Upper lobe of right lung (tissue), 1 donor: ENCODE measurements at regions not wholly inside any gene's neighbourhood (a gene's known extent, or its start where the extent isn't known, plus 50 kb on each side); places are given as distances from the start of the nearest gene placed in this dataset.

Experiments used
- ATAC-seq: fragments of 200-7000 bp; cut with Tn5 transposase; one replicate; pipeline ENCODE4 v1.9.1; 2020; ENCODE audit warnings: mild to moderate bottlenecking, moderate library complexity
- DNase-seq: peaks from one replicate; pipeline ENCODE4 v3.0.0-alpha.2; 2020
- H3K27ac ChIP-seq: fragments of 200-600 bp; one replicate; pipeline ENCODE4 v1.8.0; 2022
- H3K27me3 ChIP-seq: fragments of 200-600 bp; one replicate; pipeline ENCODE4 v1.8.0; 2022; ENCODE audit warnings: mild to moderate bottlenecking
- H3K36me3 ChIP-seq: fragments of 200-600 bp; one replicate; pipeline ENCODE4 v1.8.0; 2022
- H3K4me1 ChIP-seq: fragments of 200-600 bp; one replicate; pipeline ENCODE4 v1.8.0; 2022
- H3K4me3 ChIP-seq: fragments of 200-600 bp; one replicate; pipeline ENCODE4 v1.8.0; 2022; ENCODE audit warnings: mild to moderate bottlenecking
- H3K9me3 ChIP-seq: fragments of 200-600 bp; one replicate; pipeline ENCODE4 v1.8.0; 2022
- CTCF ChIP-seq: fragments of 200-600 bp; IDR thresholded peaks from one replicate; pipeline ENCODE4 v1.8.0; 2022; ENCODE audit warnings: antibody characterized with exemption
- intact Hi-C: fragments of 100-400 bp; cut with DNase I; formaldehyde crosslinking; loops from one replicate; pipeline ENCODE4 v1.11.0; 2022
- donor health status: DM: no; HTN: yes; CAD: no; lungs with severe emphysema.

- Histone ChIP-seq H3K27ac (no peak overlapping the region), H3K4me1 (no peaks in the 10 kb centered on the region), H3K9me3 (no peaks in the 10 kb centered on the region), H3K4me3 (no peak overlapping the region), H3K27me3 (no peaks in the 10 kb centered on the region), H3K36me3 (no peaks in the 10 kb centered on the region)
- no peak for TF ChIP-seq CTCF
- ATAC-seq, result no peak
- DNase-seq, result no peak
- intact Hi-C loops, result no loop called here
Measured at GRCh38 chr9:118630079-118630478, 739.2 kb downstream of the BRINP1 start.

- H3K27ac ChIP-seq, result no peak overlapping the region
- TF ChIP-seq CTCF, result no peak
- no peaks in the 10 kb centered on the region for H3K27me3 ChIP-seq
- ATAC-seq, result no peak
- no peak overlapping the region for H3K4me3 ChIP-seq
- H3K9me3 ChIP-seq, result no peaks in the 10 kb centered on the region
- no peaks in the 10 kb centered on the region for H3K4me1 ChIP-seq
- H3K36me3 ChIP-seq, result no peaks in the 10 kb centered on the region
- DNase-seq, result no peak
- intact Hi-C loops, result no loop called here
Measured at GRCh38 chr9:118630931-118631595, 738.2 kb downstream of the BRINP1 start.

- no peaks in the 10 kb centered on the region for H3K27me3 ChIP-seq
- no peak for DNase-seq
- no peak for ATAC-seq
- H3K9me3 ChIP-seq, result no peaks in the 10 kb centered on the region
- H3K27ac ChIP-seq, result no peak overlapping the region
- no peak for TF ChIP-seq CTCF
- intact Hi-C loops, result no loop called here
- H3K4me3 ChIP-seq, result no peak overlapping the region
- H3K36me3 ChIP-seq, result no peaks in the 10 kb centered on the region
- no peaks in the 10 kb centered on the region for H3K4me1 ChIP-seq
Measured at GRCh38 chr9:118631956-118632355, 737.3 kb downstream of the BRINP1 start.

GRCh38 chr9:118635416-118635815 is 733.8 kb downstream of the BRINP1 start:
- Histone ChIP-seq H3K27me3 (no peaks in the 10 kb centered on the region), H3K27ac (no peak overlapping the region), H3K4me3 (no peak overlapping the region), H3K4me1 (no peaks in the 10 kb centered on the region), H3K9me3 (peaks cover 10% of the 10 kb centered on the region), H3K36me3 (no peaks in the 10 kb centered on the region)
- ATAC-seq, result no peak
- intact Hi-C loops, result no loop called here
- no peak for DNase-seq
- no peak for TF ChIP-seq CTCF

- Histone ChIP-seq H3K27ac (no peak overlapping the region), H3K4me1 (no peaks in the 10 kb centered on the region), H3K27me3 (no peaks in the 10 kb centered on the region), H3K4me3 (no peak overlapping the region), H3K9me3 (peaks cover 10% of the 10 kb centered on the region), H3K36me3 (no peaks in the 10 kb centered on the region)
- TF ChIP-seq CTCF, result no peak
- no peak for ATAC-seq
- no peak for DNase-seq
- intact Hi-C loops, result no loop called here
Measured at GRCh38 chr9:118637681-118638080, 731.6 kb downstream of the BRINP1 start.
